ENCODE measurements at regions not wholly inside any gene's neighbourhood (a gene's known extent, or its start where the extent isn't known, plus 50 kb on each side); places are given as distances from the start of the nearest gene placed in this dataset.

DNA sequence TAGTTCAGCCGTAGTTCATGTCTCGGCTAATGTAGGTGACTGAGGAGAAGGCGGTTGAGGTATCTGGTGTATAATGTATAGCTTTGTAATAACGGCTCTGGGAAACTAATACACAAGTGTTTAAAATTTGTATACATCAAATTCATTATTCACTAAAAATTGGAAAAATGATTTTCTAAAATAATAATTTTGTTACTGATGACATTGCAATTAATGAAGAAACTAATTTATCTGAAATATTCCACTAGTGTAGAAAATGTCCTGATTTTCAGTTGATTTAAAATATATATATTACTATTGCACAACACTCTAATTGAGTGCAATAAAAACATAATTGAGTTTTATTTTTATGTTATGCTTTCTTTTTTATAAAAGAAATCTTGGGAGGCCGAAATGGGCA is 823.0 kb downstream of the TAF11L14 start:
- H3K9me3 ChIP-seq (ENCODE audit: control insufficient read depth, low read length), result no peaks in the 10 kb centered on the region
- H3K36me3 ChIP-seq (ENCODE audit: control insufficient read depth, insufficient read depth, low read length), result no peaks in the 10 kb centered on the region
- Mint-ChIP-seq H3K27ac (no peak overlapping the region), H3K27me3 (ENCODE audit: insufficient read depth) (no peaks in the 10 kb centered on the region), H3K9me3 (peaks cover 6% of the 10 kb centered on the region), H3K4me3 (no peak overlapping the region), H3K4me1 (peaks cover 7% of the 10 kb centered on the region), H3K36me3 (ENCODE audit: low read depth) (peaks cover 5% of the 10 kb centered on the region)
- H3K27me3 ChIP-seq (ENCODE audit: control insufficient read depth, insufficient read depth, low read length, poor library complexity, severe bottlenecking), result no peaks in the 10 kb centered on the region
- WGBS, 2 experiments (ENCODE audit: insufficient coverage in 1 of 2, insufficient read length in 1 of 2), result 97% methylated on average over 4 of the region's 5 CpGs; no CpG with 5 or more reads in 1 of the 2 experiments
- DNase-seq, result no peak
- H3K4me3 ChIP-seq (ENCODE audit: low read length), result no peak overlapping the region
- TF ChIP-seq, protein P1, sequence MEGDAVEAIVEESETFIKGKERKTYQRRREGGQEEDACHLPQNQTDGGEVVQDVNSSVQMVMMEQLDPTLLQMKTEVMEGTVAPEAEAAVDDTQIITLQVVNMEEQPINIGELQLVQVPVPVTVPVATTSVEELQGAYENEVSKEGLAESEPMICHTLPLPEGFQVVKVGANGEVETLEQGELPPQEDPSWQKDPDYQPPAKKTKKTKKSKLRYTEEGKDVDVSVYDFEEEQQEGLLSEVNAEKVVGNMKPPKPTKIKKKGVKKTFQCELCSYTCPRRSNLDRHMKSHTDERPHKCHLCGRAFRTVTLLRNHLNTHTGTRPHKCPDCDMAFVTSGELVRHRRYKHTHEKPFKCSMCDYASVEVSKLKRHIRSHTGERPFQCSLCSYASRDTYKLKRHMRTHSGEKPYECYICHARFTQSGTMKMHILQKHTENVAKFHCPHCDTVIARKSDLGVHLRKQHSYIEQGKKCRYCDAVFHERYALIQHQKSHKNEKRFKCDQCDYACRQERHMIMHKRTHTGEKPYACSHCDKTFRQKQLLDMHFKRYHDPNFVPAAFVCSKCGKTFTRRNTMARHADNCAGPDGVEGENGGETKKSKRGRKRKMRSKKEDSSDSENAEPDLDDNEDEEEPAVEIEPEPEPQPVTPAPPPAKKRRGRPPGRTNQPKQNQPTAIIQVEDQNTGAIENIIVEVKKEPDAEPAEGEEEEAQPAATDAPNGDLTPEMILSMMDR (conservative IDR thresholded peaks at IDR 0.05), result no peak
- no peak overlapping the region for H3K27ac ChIP-seq (ENCODE audit: low read depth, low read length)
- H3K4me1 ChIP-seq (ENCODE audit: control insufficient read depth, insufficient read depth, low read length), result no peaks in the 10 kb centered on the region
- no peak overlapping the region for H3K9ac ChIP-seq (ENCODE audit: extremely low read depth, low read length, poor library complexity, severe bottlenecking)

DNA sequence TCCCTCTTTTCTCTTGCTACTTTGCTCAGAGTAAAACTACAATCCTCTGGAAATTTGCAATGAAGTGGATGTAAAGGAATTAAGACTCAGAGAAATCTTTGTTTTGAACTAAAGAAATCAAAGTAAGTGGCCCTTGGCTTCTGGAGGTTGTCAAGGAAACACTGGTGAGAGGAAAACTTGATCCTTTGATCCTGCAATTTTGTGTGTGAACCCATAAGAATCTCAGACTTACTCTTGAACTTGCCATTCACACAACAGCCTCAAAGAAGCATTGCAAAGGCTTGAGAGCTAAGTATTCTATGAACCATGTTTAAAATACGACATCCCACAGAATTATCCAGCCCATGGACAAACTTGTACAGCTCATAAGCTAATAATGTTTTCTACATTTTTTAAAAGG is 827.5 kb downstream of the TAF11L14 start:
- no peak overlapping the region for H3K4me3 ChIP-seq (ENCODE audit: low read length)
- 86% methylated on average over 1 of the region's 1 CpG; no CpG with 5 or more reads in 1 of the 2 experiments for WGBS, 2 experiments (ENCODE audit: insufficient coverage in 1 of 2, insufficient read length in 1 of 2)
- no peak overlapping the region for H3K27ac ChIP-seq (ENCODE audit: low read depth, low read length)

DNA sequence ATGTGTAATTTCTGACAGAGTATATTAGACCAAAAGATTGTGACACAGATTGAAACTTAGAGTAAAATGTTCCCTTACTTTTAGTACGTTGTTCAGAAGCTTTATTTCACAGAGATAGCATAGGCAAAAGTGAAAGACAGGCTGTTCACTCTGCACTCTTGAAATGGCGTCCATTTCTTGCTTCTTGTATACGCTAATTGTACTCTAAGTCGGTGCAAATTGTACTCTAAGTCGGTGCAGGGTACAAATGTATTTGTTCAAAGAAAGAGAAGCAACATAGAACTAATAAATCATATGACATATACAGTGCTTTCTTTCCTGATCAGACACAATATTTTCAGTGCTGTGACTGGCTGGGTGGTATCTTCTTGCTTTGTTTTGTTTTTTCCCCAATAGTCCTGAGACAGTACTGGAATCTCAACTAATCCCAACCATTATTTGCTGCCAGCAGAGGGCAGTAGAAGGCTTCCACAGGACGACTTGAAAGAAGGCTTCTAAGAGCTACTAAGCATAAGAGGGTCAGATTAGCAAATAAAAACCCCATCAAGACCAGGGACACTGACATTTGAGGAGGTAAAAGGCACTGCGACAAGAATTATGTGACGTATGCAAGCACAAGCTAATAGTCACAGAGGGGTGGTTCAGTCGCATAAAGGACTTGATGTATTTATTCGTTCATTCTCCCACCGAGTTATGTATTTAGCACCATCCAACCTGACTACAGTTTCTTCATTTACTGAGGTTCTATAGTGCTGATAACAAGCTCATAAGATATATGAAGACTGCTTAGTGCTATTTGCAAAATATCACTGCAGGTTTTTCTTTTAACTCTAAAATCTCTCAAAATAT is 831.8 kb downstream of the TAF11L14 start:
- H3K36me3 Mint-ChIP-seq (ENCODE audit: low read depth), result no peaks in the 10 kb centered on the region
- H3K27me3 Mint-ChIP-seq (ENCODE audit: insufficient read depth), result no peaks in the 10 kb centered on the region
- no peaks in the 10 kb centered on the region for H3K9me3 ChIP-seq (ENCODE audit: control insufficient read depth, low read length)
- H3K4me3 Mint-ChIP-seq, result no peak overlapping the region
- H3K9me3 Mint-ChIP-seq, result peaks cover 2% of the 10 kb centered on the region
- H3K27ac ChIP-seq (ENCODE audit: low read depth, low read length), result no peak overlapping the region
- H3K27ac Mint-ChIP-seq, result no peak overlapping the region
- no peak overlapping the region for H3K9ac ChIP-seq (ENCODE audit: extremely low read depth, low read length, poor library complexity, severe bottlenecking)
- H3K27me3 ChIP-seq (ENCODE audit: control insufficient read depth, insufficient read depth, low read length, poor library complexity, severe bottlenecking), result no peaks in the 10 kb centered on the region
- TF ChIP-seq, protein P1 (conservative IDR thresholded peaks at IDR 0.05), result peak; percentile 88
- H3K4me1 ChIP-seq (ENCODE audit: control insufficient read depth, insufficient read depth, low read length), result no peaks in the 10 kb centered on the region
- no peaks in the 10 kb centered on the region for H3K36me3 ChIP-seq (ENCODE audit: control insufficient read depth, insufficient read depth, low read length)
- peak; percentile 88 for DNase-seq
- WGBS, 2 experiments (ENCODE audit: insufficient coverage in 1 of 2, insufficient read length in 1 of 2), result 64 to 78% methylated on average over 2 to 11 of the region's 11 CpGs
- peaks cover 4% of the 10 kb centered on the region for H3K4me1 Mint-ChIP-seq
- no peak overlapping the region for H3K4me3 ChIP-seq (ENCODE audit: low read length)

More for the DNA sequence above, 827.5 kb downstream of the TAF11L14 start:
- Histone ChIP-seq H3K9ac (ENCODE audit: extremely low read depth, low read length, poor library complexity, severe bottlenecking) (no peak overlapping the region), H3K27me3 (ENCODE audit: control insufficient read depth, insufficient read depth, low read length, poor library complexity, severe bottlenecking) (no peaks in the 10 kb centered on the region), H3K9me3 (ENCODE audit: control insufficient read depth, low read length) (no peaks in the 10 kb centered on the region), H3K36me3 (ENCODE audit: control insufficient read depth, insufficient read depth, low read length) (no peaks in the 10 kb centered on the region), H3K4me1 (ENCODE audit: control insufficient read depth, insufficient read depth, low read length) (no peaks in the 10 kb centered on the region)
- no peak for DNase-seq
- H3K4me3 Mint-ChIP-seq, result no peak overlapping the region
- TF ChIP-seq, protein P1 (conservative IDR thresholded peaks at IDR 0.05), result no peak
- peaks cover 6% of the 10 kb centered on the region for H3K9me3 Mint-ChIP-seq
- H3K27ac Mint-ChIP-seq, result no peak overlapping the region
- H3K27me3 Mint-ChIP-seq (ENCODE audit: insufficient read depth), result no peaks in the 10 kb centered on the region
- peaks cover 4% of the 10 kb centered on the region for H3K4me1 Mint-ChIP-seq
- peaks cover 5% of the 10 kb centered on the region for H3K36me3 Mint-ChIP-seq (ENCODE audit: low read depth)

All from endodermal cell (in vitro differentiated cells).